HCT116 (cell line): ENCODE measurements at regions not wholly inside any gene's neighbourhood (a gene's known extent, or its start where the extent isn't known, plus 50 kb on each side); places are given as distances from the start of the nearest gene placed in this dataset. TPM values are rescaled to one million over a fixed set of nuclear protein-coding genes. Genes with fewer than 3 reads are reported as not detected.

Source experiments
- ATAC-seq: fragments of 200-7000 bp; cut with Tn5 transposase; 2 replicates; pipeline ENCODE4 v1.9.1; 2020; ENCODE audit warnings: mild to moderate bottlenecking, moderate library complexity
- BruUV-seq: library from RNA; stranded (reverse); fragments of 400-500 nt; replicated peaks from 2 replicates; lab custom pipeline; 2021; lab: Mats Ljungman, UMichigan
- CTCF ChIA-PET: fragments of 300-600 bp; sonication (Branson Sonifier 250); formaldehyde crosslinking; loops from one replicate; lab custom pipeline; 2021; ENCODE audit warnings: antibody characterized with exemption; lab: Charles Lee
- POLR2A ChIA-PET: fragments of 300-600, 350-600 bp; sonication (Branson Sonifier 250); formaldehyde crosslinking; loops from one replicate; lab custom pipeline; 2021; ENCODE audit warnings: antibody characterized with exemption; lab: Charles Lee
- RAD21 ChIA-PET, 2 experiments: fragments of 300-600 bp; sonication (Branson Sonifier 250); formaldehyde crosslinking; loops; one replicate each; lab custom pipeline; 2023; ENCODE audit warnings: low total read pairs in 2 of 2; ENCODE audit not compliant: uncharacterized antibody in 2 of 2, unreplicated experiment in 2 of 2, low non-redundant PET in 1 of 2; lab: Charles Lee
- DNase-seq: peaks from one replicate; pipeline ENCODE4 v3.0.0-alpha.2; 2010; ENCODE audit warnings: low read depth, low spot score
- H2AFZ ChIP-seq: fragments of 200-600 bp; shearing (Covaris generic), sonication (generic); 2 replicates; pipeline ENCODE4 v1.6.1; 2017; ENCODE audit warnings: low read depth, mixed run types, mixed read lengths, antibody characterized with exemption, low read length; ENCODE audit not compliant: poor library complexity, severe bottlenecking
- H3K27ac ChIP-seq: 2 replicates; pipeline ENCODE4 v1.5.1; 2012; ENCODE audit warnings: low read depth, low read length
- H3K27me3 ChIP-seq: fragments of 200-600 bp; sonication (generic); 2 replicates; pipeline ENCODE4 v1.6.1; 2016; ENCODE audit warnings: mixed run types, low read length, mixed read lengths; ENCODE audit not compliant: insufficient read depth
- H3K36me3 ChIP-seq, 2 experiments: fragments of 200-500 bp in 1 of 2; fragments of 200-600 bp in 1 of 2; sonication (Bioruptor generic) in 1 of 2; sonication (generic) in 1 of 2; 2 replicates each; pipeline versions ENCODE4 v1.5.1 to v1.6.1; 2014 to 2016; ENCODE audit warnings: low read length in 2 of 2, inconsistent platforms in 1 of 2, mixed read lengths in 1 of 2, mixed run types in 1 of 2; ENCODE audit not compliant: insufficient read depth in 2 of 2, control insufficient read depth in 1 of 2
- H3K4me1 ChIP-seq, 2 experiments: fragments of 200-600 bp in 1 of 2; sonication (generic) in 1 of 2; 2 replicates each; pipeline versions ENCODE4 v1.5.1 to v1.6.1; 2012 to 2017; ENCODE audit warnings: low read length in 2 of 2, inconsistent platforms in 1 of 2, mild to moderate bottlenecking in 1 of 2, mixed read lengths in 1 of 2, mixed run types in 1 of 2, moderate library complexity in 1 of 2; ENCODE audit not compliant: insufficient read depth in 2 of 2, control insufficient read depth in 1 of 2
- H3K4me2 ChIP-seq: fragments of 200-600 bp; sonication (generic); 2 replicates; pipeline ENCODE4 v1.6.1; 2017; ENCODE audit warnings: mixed run types, low read length, mixed read lengths
- H3K4me3 ChIP-seq, 2 experiments: fragments of 200-600 bp in 1 of 2; sonication (generic) in 1 of 2; replicated peaks in 1 of 2; 2 replicates each; pipeline ENCODE4 v1.5.1; 2011 to 2016; ENCODE audit warnings: low read length in 2 of 2, control low read depth in 1 of 2, low read depth in 1 of 2, mild to moderate bottlenecking in 1 of 2, mixed read lengths in 1 of 2, mixed run types in 1 of 2
- H3K79me2 ChIP-seq: fragments of 200-600 bp; sonication (generic); 2 replicates; pipeline ENCODE4 v1.6.1; 2017; ENCODE audit warnings: mild to moderate bottlenecking, mixed run types, low read length, moderate library complexity, mixed read lengths; ENCODE audit not compliant: insufficient read depth
- H3K9ac ChIP-seq: fragments of 200-600 bp; sonication (generic); 2 replicates; pipeline ENCODE4 v1.6.1; 2016; ENCODE audit warnings: low read length, mixed read lengths
- H3K9me2 ChIP-seq: fragments of 200-600 bp; sonication (generic), shearing (Covaris generic); 2 replicates; pipeline ENCODE4 v1.6.1; 2017; ENCODE audit warnings: mixed run types, mild to moderate bottlenecking, moderate library complexity; ENCODE audit not compliant: insufficient read depth
- H3K9me3 ChIP-seq, 2 experiments: fragments of 200-500 bp in 1 of 2; fragments of 200-600 bp in 1 of 2; sonication (Bioruptor generic) in 1 of 2; sonication (generic) in 1 of 2; 2 replicates each; pipeline ENCODE4 v1.6.1; 2014 to 2017; ENCODE audit warnings: low read length in 2 of 2, mixed read lengths in 2 of 2, inconsistent platforms in 1 of 2, low read depth in 1 of 2, mild to moderate bottlenecking in 1 of 2, mixed run types in 1 of 2, moderate library complexity in 1 of 2; ENCODE audit not compliant: control insufficient read depth in 1 of 2, insufficient read depth in 1 of 2
- H4K20me1 ChIP-seq: fragments of 200-600 bp; sonication (generic), shearing (Covaris generic); 2 replicates; pipeline ENCODE4 v1.6.1; 2017; ENCODE audit warnings: mixed run types, mild to moderate bottlenecking, moderate library complexity; ENCODE audit not compliant: insufficient read depth
- CEBPB ChIP-seq: IDR thresholded peaks from 2 replicates; pipeline ENCODE4 v1.6.1; 2012; ENCODE audit warnings: low read depth
- EZH2phosphoT487 ChIP-seq: fragments of 200-600 bp; IDR thresholded peaks from 2 replicates; pipeline ENCODE4 v1.6.1; 2018; ENCODE audit warnings: antibody characterized with exemption, borderline replicate concordance
- FOSL1 ChIP-seq: IDR thresholded peaks from 2 replicates; pipeline ENCODE4 v1.6.1; 2012; ENCODE audit warnings: low read depth
- POLR2A ChIP-seq: IDR thresholded peaks from 2 replicates; pipeline ENCODE4 v1.7.0; 2011; ENCODE audit warnings: borderline replicate concordance; ENCODE audit not compliant: insufficient read depth, insufficient read length; ENCODE audit errors: extremely low read depth
- POLR2AphosphoS5 ChIP-seq: IDR thresholded peaks from 2 replicates; pipeline ENCODE4 v1.6.1; 2011; ENCODE audit warnings: mild to moderate bottlenecking, low read depth, low read length, moderate library complexity
- intact Hi-C: fragments of 100-400 bp; cut with micrococcal nuclease; formaldehyde crosslinking; loops from 2 replicates; pipeline ENCODE4 v1.10.0; 2022
- microRNA counts: library from miRNA; unstranded; fragments of <30 nt; microRNA quantifications from one replicate; lab custom pipeline; 2015
- microRNA-seq: library from miRNA; unstranded; fragments of <30 nt; microRNA quantifications from one replicate; pipeline ENCODE4, GENCODE V29; 2016; ENCODE audit warnings: borderline number of aligned reads

- ATAC-seq (no peak), DNase-seq (no peak)
- RAD21 ChIA-PET: no interaction called here
- no TSS peak for BruUV-seq
- no peaks in the 10 kb centered on the region for H3K36me3 ChIP-seq
- CTCF ChIA-PET: no interaction called here
- POLR2A ChIA-PET: no interaction called here
- H3K4me3 ChIP-seq: no peak overlapping the region
- H3K9me2 ChIP-seq: no peaks in the 10 kb centered on the region
- no peak overlapping the region for H3K9ac ChIP-seq
- no peaks in the 10 kb centered on the region for H3K9me3 ChIP-seq
- TF ChIP-seq CEBPB (peak; percentile 53), EZH2phosphoT487 (no peak), FOSL1 (0 out of 2 replicates have a peak, but pooled peaks have one; percentile 30), POLR2A (no peak), POLR2AphosphoS5 (no peak)
- intact Hi-C loops: no loop called here
- no peaks in the 10 kb centered on the region for H4K20me1 ChIP-seq
- H3K79me2 ChIP-seq: no peaks in the 10 kb centered on the region
- H2AFZ ChIP-seq: no peak overlapping the region
- H3K27me3 ChIP-seq: no peaks in the 10 kb centered on the region
- no peak overlapping the region for H3K4me2 ChIP-seq
- H3K4me1 ChIP-seq: peaks cover 0 to 4% of the 10 kb centered on the region in 2 experiments; a peak in 1 of 4 replicates
- no peak overlapping the region for H3K27ac ChIP-seq
Measured at GRCh38 chr3:16124636-16125035, 49.8 kb upstream of the GALNT15 start.

MicroRNAs in the stretch of these regions (microRNA counts, 767-probe panel; counts per million panel counts)
- microRNA hsa-miR-563 (lab: Ali Mortazavi, UCI): not detected

Small RNA genes in the stretch of these regions (microRNA-seq; reads per million reads assigned to microRNA genes)
- not detected for gene MIR563
